Liver (tissue), 3 donors: ENCODE measurements at regions not wholly inside any gene's neighbourhood (a gene's known extent, or its start where the extent isn't known, plus 50 kb on each side); places are given as distances from the start of the nearest gene placed in this dataset.

Experiments used
- EGR1 ChIP-seq, 2 donors: IDR thresholded peaks; 2 replicates each; pipeline ENCODE4 v1.6.1; 2016 to 2018; ENCODE audit warnings: antibody characterized with exemption in 2 of 2, low read depth in 2 of 2
- FOXA1 ChIP-seq: IDR thresholded peaks from 2 replicates; pipeline ENCODE4 v1.6.1; 2016; ENCODE audit warnings: antibody characterized with exemption
- FOXA2 ChIP-seq: IDR thresholded peaks from 2 replicates; pipeline ENCODE4 v1.6.1; 2016; ENCODE audit warnings: antibody characterized with exemption
- GABPA ChIP-seq, 2 donors: IDR thresholded peaks in 1 of 2; conservative IDR thresholded peaks in 1 of 2; 2 replicates each; pipeline ENCODE4 v1.6.1; 2016; ENCODE audit warnings: antibody characterized with exemption in 2 of 2, mild to moderate bottlenecking in 1 of 2, moderate library complexity in 1 of 2
- HNF4G ChIP-seq: IDR thresholded peaks from 2 replicates; pipeline ENCODE4 v1.6.1; 2016; ENCODE audit warnings: antibody characterized with exemption
- JUND ChIP-seq, 2 donors: IDR thresholded peaks; 2 replicates each; pipeline ENCODE4 v1.6.1; 2016; ENCODE audit warnings: antibody characterized with exemption in 2 of 2
- MAX ChIP-seq: IDR thresholded peaks from 2 replicates; pipeline ENCODE4 v1.6.1; 2016; ENCODE audit warnings: antibody characterized with exemption
- RAD21 ChIP-seq, 2 donors: IDR thresholded peaks; 2 replicates each; pipeline ENCODE4 v1.6.1; 2016; ENCODE audit warnings: antibody characterized with exemption in 2 of 2, mild to moderate bottlenecking in 2 of 2
- RXRA ChIP-seq, 2 donors: IDR thresholded peaks; 2 replicates each; pipeline ENCODE4 v1.6.1; 2017 to 2018; ENCODE audit warnings: antibody characterized with exemption in 2 of 2, mild to moderate bottlenecking in 1 of 2
- SP1 ChIP-seq: IDR thresholded peaks from 2 replicates; pipeline ENCODE4 v1.6.1; 2018; ENCODE audit warnings: antibody characterized with exemption, mild to moderate bottlenecking
- TAF1 ChIP-seq: conservative IDR thresholded peaks from 2 replicates; pipeline ENCODE4 v1.6.1; 2016; ENCODE audit warnings: antibody characterized with exemption, mild to moderate bottlenecking
- YY1 ChIP-seq: IDR thresholded peaks from 2 replicates; pipeline ENCODE4 v1.6.1; 2016; ENCODE audit warnings: antibody characterized with exemption, mild to moderate bottlenecking
- ZBTB33 ChIP-seq: IDR thresholded peaks from 2 replicates; pipeline ENCODE4 v1.6.1; 2016; ENCODE audit warnings: antibody characterized with exemption
- TF ChIP-seq, protein P1 (sequence below): fragments of 150-350 bp; IDR thresholded peaks from 2 replicates; pipeline ENCODE4 v1.5.1; 2017; ENCODE audit warnings: improper control_type of control experiment, low read depth, low read length; ENCODE audit not compliant: missing input control
- donor health status: healthy.
- donor health status: healthy.

DNA sequence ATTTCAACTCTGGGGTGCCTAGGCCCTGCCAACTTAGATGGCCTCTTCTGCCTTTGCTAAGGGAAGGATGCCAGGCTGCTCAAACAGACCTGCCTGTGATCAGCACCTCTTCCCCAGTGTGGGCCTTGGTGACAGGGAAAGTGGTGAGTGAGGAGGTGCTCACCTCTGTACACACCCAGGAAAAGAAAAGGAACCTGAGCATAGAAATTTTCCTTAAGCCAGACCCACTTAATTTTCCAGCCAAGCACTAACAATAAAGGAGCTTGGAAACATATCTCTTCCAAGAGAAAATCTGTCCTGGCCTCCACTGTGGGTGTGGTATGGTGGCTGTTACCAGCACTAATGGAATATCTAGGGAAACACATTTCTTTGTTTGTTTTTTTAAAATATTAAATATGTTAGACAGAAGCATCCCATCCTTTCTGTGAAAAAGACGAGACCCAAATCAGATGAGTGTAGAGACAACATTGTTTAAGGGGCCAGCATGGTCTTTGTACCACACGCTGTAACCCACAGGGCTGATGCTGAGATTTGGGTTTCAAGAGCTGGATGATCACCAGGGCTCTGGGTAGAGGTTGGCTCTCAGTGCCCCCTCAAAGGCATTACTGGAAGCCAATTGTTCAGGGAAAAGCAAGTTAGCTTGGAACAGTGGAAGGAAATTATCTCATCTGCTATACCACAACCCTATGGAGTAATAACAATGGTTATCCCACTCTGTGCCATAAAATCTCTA is 472.2 kb downstream of the INSC start:
- no peak for TF ChIP-seq YY1
- TF ChIP-seq, protein P1, sequence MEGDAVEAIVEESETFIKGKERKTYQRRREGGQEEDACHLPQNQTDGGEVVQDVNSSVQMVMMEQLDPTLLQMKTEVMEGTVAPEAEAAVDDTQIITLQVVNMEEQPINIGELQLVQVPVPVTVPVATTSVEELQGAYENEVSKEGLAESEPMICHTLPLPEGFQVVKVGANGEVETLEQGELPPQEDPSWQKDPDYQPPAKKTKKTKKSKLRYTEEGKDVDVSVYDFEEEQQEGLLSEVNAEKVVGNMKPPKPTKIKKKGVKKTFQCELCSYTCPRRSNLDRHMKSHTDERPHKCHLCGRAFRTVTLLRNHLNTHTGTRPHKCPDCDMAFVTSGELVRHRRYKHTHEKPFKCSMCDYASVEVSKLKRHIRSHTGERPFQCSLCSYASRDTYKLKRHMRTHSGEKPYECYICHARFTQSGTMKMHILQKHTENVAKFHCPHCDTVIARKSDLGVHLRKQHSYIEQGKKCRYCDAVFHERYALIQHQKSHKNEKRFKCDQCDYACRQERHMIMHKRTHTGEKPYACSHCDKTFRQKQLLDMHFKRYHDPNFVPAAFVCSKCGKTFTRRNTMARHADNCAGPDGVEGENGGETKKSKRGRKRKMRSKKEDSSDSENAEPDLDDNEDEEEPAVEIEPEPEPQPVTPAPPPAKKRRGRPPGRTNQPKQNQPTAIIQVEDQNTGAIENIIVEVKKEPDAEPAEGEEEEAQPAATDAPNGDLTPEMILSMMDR: no peak
- TF ChIP-seq TAF1: no peak
- no peak for TF ChIP-seq GABPA (IDR thresholded peaks at IDR 0.05 in 1 of 2, conservative IDR thresholded peaks at IDR 0.05 in 1 of 2)
- no peak for TF ChIP-seq RXRA (IDR thresholded peaks at IDR 0.05)
- no peak for TF ChIP-seq MAX
- no peak for TF ChIP-seq ZBTB33
- TF ChIP-seq SP1: no peak
- TF ChIP-seq RAD21 (IDR thresholded peaks at IDR 0.05): no peak
- no peak for TF ChIP-seq JUND (IDR thresholded peaks at IDR 0.05)
- TF ChIP-seq FOXA2: no peak
- TF ChIP-seq EGR1 (IDR thresholded peaks at IDR 0.05; ENCODE audit: low read depth in 2 of 2): no peak
- TF ChIP-seq HNF4G: no peak
- TF ChIP-seq FOXA1: no peak
